GM18909 (cell line): ENCODE measurements at regions not wholly inside any gene's neighbourhood (a gene's known extent, or its start where the extent isn't known, plus 50 kb on each side); places are given as distances from the start of the nearest gene placed in this dataset.

Source experiments
- ATAC-seq: cut with Tn5 transposase; IDR thresholded peaks from one replicate; pipeline ENCODE4 v1.9.1; 2021; ENCODE audit warnings: mild to moderate bottlenecking; ENCODE audit not compliant: unreplicated experiment, poor library complexity

GRCh38 chr17:72359811-72360210 lies 239.0 kb downstream of the SOX9 start:
- no peak for ATAC-seq

GRCh38 chr17:72360386-72360940 lies 239.6 kb downstream of the SOX9 start:
- ATAC-seq: no peak

- no peak for ATAC-seq
Observed at GRCh38 chr17:72361892-72362291, 241.1 kb downstream of the SOX9 start.

- ATAC-seq: no peak
Observed at GRCh38 chr17:72362376-72363088, 241.7 kb downstream of the SOX9 start.

DNA sequence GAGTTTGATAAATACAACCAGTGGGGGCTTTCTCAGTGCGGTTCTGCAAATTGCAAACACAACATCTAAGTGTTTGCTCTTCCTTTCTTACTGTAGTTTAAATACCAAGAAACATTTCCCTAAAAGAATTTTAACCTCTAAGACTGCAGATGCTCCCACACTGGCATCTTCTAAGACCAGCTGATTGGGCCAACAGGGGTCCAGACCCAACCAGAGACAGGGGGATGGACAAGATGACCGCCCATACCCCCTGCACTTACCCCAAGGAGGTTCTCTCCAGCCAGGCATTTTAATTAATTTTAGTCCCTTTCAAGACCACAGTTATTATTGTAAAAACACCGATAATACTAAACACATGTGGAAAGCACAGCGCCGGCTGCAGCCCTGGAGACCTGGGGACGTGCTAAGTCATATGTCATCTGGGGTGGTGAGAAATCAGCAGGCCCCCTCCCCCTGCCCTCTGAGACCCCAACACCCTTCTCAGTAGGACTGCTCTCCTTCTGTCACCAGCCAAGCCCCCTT lies 242.3 kb downstream of the SOX9 start:
- ATAC-seq: no peak

GRCh38 chr17:72365857-72366414 lies 245.1 kb downstream of the SOX9 start:
- ATAC-seq: no peak

DNA sequence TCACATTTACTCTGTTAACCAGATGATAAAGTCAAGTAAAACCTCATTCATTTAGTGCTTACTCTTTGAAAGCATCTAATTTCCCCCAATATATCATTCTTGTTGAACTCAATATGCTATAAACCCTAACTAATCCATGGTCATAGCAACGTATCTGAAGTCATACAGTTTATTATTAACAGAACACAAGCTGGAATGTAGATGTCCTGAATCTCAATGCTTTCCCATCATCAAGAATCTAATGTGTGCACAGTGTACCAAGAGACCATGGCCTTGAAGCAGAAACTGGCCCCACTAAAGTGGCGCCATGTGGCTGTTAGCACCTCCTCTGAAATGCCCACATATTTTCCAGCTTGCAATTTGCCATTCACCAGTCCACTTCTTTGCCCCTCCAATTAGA lies 245.8 kb downstream of the SOX9 start:
- no peak for ATAC-seq

DNA sequence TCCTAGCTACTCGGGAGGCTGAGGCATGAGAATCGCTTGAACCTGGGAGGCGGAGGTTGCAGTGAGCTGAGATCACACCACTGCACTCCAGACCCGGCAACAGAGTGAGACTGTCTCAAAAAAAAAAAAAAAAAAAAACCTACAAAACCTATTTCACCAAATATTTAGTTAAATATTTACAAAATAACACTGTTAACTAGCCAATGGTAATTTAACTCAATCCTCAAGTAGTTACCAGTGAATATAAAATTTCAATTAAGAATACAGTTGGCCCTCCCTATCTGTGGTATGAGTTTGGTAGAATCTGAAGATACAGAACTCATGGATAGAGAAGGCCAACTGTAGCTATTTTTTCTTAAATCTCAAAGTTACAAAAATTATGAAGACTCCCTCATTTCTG lies 247.4 kb downstream of the SOX9 start:
- ATAC-seq: no peak

- no peak for ATAC-seq
Observed at GRCh38 chr17:72369366-72369765, 248.5 kb downstream of the SOX9 start.

DNA sequence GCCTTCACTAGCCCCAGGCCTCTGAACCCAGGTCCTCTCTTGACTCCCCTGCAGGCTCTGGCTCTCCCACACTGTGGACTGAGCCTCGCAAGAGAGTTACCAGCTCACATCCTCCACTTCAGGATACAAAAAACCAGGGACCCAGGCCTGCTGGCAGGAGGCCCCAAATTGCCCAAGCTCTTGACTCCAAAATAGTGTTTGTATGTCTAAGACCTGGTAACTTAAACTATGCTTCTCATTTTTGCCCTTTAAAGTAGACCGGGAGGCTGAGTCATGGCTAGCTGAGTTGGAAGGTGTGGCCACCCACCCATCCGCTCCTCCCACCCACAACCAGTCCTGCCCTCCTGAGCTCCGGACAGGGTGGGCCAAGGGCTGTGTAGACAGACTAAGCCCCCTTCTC lies 250.0 kb downstream of the SOX9 start:
- no peak for ATAC-seq

GRCh38 chr17:72372185-72372584 lies 251.4 kb downstream of the SOX9 start:
- ATAC-seq: no peak

- ATAC-seq: no peak
Observed at GRCh38 chr17:72373910-72374741, 253.3 kb downstream of the SOX9 start.

- no peak for ATAC-seq
Observed at GRCh38 chr17:72376526-72377345, 255.9 kb downstream of the SOX9 start.

DNA sequence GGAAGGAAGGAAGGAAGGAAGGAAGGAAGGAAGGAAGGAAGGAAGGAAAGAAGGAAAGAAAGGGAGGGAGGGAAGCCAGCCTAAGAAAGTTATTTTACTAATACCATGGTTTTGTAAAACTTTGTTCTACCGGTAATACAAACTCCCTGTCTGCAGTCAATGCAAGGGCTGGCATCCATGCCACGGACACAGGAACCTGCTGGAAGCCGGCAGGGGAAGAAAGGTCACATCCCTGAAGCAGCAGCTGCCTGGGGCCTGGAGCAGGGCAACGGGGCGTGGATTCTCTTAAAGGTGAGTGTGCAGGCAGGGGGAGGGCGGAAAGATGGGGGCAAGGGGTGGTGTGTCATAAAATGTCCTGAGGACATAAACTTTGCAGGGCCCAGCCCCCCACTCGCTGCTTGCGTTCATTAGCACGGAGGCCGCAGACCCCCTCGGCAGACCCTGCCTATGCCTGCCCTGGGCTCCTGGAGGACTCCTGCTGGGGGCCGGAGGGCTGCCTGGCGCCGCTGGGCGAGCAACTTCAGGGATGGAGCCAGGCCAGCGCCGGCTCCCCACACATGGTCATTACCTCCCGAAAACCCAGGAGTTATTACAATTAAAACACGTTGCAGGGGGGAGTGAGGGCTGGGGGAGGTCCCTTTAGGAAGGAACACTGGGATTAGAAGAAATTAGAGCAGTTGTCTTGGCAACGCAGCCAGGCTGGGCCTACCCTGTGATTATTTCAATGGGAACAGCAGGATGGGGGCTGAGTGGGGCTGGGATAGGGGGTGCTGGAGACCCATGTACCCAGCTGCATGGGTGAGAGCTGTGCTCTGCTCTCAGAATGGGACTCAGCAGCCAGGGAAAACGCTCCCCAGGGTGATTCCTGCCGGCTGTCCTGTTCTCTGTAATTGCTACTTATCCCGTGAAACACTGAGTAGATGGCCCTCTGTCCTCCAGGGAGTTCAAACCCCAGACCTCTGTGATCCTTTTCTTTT lies 257.9 kb downstream of the SOX9 start:
- ATAC-seq: no peak

GRCh38 chr17:72379516-72379915 lies 258.7 kb downstream of the SOX9 start:
- ATAC-seq: no peak

DNA sequence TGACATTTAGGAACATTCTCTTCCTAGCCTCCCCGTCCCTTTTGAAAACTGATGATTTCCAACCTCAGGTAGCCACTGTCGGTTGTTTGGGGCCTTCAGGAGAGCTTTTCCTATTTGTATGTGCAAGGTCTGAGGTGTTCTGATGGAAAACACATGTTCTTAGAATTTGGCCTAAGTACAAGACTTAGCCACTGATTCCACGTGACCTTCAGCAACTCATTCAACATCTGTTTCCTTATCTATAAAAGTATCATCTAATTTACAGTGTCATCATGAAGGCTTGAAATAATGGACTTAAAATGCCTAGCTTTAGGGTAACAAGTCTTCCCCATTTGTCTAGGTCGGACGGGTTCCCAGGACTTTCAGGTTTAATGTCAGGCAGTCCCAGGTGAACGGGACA lies 259.3 kb downstream of the SOX9 start:
- no peak for ATAC-seq

DNA sequence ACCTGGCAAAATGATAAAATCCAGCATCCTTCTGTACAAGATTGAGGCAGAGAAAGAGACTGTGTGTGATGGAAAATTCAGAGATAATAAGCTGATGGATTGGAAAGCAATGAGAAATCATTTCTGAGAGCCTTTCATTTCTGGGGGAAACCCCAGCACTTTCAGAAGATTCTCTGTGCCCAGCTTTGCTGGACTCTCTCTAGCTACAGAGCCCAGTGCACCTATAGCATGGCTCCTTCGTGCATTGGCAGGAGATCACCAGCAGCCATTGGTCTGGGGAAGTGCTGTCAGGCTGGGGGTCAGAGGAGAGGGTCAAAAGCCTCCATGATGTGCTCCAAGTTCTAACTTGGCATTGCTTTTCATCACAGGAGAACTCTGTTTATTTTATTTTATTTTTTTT lies 259.9 kb downstream of the SOX9 start:
- ATAC-seq: no peak

DNA sequence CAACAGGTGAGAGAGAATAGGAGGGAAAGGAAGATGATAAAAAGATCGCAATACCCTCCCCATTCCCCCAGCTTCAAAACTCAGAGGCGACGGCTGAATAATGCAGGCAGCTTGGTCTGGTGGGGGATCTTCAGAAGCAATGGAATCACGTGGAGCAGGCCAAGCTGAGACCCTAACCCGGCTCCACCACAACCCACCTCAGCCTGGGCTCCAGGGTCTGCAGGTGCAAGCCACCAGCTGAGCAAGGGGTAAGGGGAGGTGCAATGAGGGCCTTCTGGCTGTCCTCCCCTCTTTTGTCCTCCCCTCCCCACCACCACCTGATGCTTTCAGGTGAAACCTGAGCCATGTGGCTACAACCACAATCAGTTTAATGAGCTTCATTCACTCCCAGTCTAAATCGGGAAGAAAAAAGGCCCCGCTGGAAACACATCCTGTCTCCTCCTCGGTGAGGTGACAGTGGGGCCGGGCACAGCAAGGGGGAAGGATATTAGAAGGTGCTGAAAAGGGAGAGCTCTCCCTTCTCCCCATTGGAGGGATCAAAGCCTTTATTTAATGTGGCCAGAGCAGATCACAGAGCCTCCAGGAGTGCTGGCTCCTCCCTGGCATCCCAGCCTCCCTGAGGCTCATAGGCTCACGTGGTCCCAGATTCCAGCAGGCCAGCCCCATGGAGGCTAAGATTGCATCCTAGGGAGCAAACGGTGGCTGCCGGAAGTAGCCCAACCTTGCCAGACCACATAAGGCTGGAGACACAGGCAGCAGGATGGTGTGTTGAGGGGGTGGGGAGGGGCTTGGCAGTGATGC lies 261.0 kb downstream of the SOX9 start:
- ATAC-seq: no peak
